NCI-H510A treated with DMSO at 0.1 percent for 48 hours (cell line): ENCODE measurements at regions not wholly inside any gene's neighbourhood (a gene's known extent, or its start where the extent isn't known, plus 50 kb on each side); places are given as distances from the start of the nearest gene placed in this dataset.

Experiments
- DNase-seq: peaks from one replicate; lab custom pipeline; 2025; lab: John Stamatoyannopoulos, UW

DNA sequence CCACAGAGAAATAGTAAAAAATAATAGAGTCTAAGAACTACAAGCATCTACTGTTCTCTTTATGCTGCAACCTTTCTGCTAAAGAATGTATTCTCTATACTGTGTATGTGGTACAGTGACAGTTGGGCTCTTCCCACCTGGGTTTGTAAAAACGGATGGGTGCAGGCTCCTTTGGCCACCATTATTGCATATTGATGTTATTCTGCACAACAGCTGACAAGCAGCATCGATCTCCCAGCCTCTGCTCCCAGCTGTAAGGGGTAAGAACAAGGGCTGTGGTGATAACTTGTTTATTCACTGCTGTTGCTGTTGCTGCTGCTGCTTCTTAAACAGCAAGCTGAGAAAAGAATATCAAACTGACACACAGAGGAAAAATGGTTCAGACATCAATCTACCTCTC, 56.1 kb downstream of the KCNRG start:
- no peak for DNase-seq

GRCh38 chr13:50072676-50073075, 57.4 kb downstream of the KCNRG start:
- no peak for DNase-seq

DNA sequence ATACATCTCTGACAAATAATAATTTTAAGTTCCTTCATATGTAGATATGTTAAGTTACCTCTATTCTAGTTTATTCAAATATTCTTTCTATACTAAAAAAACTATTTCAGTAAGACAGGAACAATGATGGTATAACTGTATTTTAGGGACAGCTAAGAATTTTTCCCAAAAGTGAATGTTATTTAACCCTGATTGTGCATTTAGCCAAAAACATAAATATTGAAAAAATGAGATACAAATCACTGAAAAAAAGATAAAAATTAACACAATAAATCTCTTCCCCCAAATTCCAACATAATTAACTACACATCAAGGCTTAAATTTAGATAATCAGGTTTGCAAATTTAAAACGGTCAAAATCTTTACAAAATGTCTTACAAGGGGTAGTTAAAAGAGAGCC, 58.1 kb downstream of the KCNRG start:
- DNase-seq = no peak

DNA sequence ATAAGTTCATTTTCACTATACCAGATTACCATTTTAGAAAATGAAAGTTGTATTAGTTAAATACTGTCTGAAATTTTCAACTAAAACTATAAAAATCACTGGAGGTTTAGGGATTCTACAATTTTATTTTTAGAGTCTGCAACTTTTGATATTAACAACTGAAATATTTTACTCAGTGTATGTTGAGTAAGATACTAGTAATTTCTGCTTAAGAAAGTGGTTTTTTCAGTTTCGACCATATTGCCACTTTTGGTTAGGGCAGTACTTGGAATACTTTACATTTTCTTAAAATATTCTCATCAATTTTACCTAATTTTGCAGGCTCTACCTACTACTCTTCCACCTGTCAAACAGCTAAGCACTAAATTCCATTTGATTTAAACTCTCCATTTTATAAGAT, 59.6 kb downstream of the KCNRG start:
- DNase-seq = no peak

DNA sequence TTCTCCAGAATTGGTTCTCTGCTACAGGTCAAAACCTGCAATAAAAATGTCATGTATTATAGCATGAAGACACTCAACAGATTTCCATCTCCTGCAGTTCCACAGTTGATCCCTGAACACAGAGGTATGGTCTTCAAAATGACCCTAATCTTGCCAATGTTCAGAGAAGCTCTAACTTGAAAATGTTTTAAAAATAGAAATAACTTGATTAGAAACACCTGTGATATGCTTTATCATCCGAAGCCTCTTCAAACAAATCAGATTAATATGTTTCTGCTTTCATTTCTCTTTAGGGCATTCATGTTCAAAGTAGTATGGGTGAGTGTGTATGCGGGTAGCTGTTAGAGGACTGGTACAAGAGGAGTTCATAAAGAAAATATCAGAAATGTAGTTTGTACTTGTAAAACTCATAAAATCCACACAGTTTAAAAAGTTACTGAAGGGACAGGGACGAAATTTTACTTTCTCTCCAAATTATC, 60.4 kb downstream of the KCNRG start:
- DNase-seq = no peak

DNA sequence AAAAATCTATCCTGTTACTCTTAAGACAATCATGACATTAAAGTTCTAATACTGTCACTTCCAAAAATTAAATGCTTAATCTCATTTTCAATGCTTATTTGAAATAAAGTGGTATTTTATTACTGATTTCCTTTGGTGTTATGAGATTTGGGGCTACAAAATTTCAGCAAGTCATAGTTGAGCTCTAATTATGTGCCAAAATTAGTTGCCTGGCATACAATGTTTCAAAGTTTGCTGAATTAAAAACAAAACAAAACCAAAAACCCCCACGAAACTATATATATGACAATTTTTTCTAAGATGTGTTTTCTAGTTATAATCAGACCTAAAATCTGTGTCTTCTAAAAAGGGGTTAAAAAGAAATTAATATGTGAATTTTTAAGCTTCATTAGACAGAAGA, 62.2 kb downstream of the KCNRG start:
- DNase-seq = no peak

DNA sequence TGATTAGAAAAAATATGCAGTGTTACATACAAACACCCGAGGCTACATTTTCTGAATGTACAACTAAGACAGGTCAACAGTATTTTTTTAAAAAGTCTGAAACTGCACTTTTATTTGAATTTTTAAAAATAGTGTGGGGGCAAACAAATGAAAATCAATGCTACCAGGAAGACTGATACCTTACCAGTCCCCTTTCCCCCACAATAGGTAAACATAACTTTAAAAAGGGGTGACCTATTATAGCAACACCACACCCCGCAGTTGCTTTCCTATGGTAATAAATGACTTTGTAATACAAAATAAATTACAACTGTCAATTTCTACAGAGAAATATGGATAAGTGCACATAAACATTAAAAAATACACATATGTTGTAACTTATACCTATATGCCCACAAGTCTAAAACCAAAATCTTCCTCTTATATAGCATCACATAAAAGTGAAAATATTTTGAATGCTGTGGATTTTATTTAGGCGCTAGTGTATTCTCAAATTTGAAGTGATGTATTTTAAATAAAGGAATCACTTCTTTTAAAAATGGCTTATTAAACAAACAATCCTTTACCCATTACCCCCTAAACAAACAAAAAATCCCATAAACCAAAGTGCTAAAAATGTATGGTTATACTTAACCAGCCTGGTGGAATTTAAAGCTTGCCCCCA, 63.1 kb downstream of the KCNRG start:
- no peak for DNase-seq

GRCh38 chr13:50078895-50079654, 63.8 kb downstream of the KCNRG start:
- peak; percentile 12 for DNase-seq

DNA sequence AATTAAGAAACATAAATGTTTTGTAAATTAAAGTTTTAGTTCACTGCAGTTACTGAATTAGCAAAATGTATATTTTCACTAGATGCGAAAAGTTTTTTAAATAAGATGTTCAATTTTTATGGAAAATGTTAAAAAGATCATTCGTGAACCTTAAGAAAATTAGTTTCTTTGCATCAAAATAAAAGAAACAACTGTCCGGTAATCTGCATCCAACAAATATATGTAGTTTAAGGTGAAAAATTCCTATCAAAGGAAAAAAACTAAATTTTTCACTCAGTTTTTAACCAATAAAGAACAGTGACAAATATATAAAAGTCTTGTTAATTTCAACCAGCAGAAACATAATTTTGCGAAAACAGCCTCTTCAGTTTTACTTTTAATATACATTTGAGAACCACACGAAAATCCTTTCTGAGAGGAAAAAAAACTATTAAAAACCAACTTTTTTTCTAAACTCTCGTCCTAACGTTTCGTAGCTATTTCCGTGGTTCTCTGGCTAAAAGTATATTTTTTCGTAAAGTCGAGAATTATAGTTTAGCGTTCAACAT, 64.5 kb downstream of the KCNRG start:
- no peak for DNase-seq

- peak; percentile 42 for DNase-seq
These were observed 65.1 kb downstream of the KCNRG start for GRCh38 chr13:50080203-50080910.

DNA sequence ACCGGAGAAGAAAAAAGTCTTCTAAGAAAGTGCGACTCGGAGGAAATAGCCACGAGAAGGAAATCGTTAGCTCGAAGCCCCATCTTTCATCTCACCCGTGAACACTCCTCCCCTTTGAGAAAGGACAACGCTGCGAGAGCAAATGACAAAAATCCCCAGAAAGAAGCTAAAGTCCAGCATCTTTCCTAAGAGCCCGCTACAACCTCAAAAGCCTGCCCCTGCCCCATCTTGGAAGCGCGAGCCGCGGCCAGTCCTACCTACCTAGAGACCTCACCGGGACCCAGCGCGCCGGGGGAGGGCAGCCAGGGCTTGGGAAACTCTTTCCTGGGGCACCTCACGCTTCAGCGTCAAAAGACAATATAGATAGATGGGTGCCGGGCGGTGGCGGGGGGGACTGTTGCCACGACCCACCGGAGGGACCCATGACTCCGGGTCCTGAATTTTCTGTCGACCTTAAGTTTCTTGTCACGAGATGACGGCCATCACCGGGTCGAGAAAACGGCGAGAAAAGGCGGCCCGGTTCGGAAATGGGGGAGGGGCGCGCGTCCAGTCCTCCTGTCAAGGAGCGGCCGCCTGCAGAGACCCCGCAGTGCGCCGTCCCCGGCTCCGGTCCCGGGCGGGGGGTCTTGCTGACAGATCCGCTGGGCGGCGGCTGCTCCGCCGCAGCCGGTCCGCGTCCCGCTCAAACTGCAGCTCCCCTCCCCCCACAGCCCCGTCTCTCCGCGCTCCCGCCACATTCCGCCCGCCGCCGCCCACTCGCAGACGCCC, 65.9 kb downstream of the KCNRG start:
- peak; percentile 51 for DNase-seq

DNA sequence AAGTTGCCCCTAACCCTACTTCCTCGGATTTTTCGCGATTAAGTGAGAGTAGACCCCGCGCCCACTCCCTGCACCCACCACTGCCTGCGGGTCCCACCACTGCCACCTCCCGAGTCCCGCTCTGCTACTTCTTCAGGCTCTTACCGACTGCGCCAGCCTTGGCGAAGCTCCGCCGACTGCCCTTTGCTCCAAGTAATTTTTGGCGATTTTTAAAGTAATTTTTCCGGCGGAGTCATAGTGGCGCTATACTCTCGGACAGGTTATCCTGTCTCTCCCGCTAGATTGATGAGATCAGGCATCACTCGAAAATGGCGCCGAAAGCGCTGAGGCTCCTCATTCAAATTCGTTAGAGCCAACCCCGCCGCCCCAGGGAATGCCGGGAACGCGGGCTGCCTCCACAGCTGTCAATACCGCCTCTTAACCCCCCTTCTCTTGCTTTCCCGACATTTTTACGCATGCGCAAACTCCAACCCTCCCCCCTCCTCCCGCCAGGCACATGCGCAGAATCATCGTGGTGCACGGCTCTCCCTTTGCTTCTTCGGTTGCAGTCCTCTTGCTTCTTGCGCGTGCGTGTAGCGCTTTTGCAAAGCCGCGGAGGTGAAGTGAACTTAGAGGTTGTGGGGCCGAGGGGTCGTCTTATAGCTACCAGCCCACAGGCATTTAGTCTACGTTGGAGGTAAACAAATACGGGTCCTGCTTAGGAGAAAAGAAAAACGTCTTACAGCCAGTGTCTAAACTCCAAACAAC, 66.6 kb downstream of the KCNRG start:
- peak; percentile 95 for DNase-seq

DNA sequence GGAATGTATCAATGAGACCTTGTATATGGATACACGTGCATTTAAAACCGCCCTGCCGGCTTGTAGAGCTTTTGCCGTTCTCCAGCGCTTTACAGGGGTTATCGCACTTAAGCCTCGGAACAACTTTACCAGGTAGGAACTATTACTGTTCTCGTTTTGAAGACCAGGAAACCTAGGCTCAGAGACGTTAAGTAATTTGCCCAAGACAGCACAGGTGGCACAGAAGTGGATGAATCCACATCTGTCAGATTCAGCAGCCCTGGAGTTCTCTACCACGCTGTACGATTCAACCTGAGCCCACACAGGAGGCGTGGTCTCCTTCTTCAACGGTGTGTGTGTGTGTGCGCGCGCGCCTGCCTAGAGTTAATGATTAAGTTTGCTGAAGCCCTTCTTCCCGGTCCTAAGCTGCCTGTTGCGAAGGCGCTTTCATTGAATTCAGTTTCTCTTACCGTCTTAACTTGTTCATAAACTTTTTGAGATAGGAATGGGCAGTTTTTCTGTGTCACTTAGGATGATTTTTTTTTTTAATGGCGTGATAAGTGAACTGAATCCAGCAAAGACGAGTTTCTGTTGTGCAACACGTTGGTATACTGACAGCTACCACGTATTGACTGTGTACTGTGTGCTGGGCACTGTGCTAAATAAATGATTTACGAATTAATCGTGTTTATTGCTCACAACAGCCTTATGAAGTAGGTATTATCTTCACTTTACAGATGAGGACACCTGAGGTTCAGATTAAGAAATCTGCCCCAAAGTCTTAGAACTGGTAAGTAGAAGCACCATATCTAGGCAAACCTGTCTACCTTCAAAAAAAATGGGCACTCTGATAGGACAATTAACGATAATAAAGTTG, 67.4 kb downstream of the KCNRG start:
- DNase-seq = peak; percentile 65

DNA sequence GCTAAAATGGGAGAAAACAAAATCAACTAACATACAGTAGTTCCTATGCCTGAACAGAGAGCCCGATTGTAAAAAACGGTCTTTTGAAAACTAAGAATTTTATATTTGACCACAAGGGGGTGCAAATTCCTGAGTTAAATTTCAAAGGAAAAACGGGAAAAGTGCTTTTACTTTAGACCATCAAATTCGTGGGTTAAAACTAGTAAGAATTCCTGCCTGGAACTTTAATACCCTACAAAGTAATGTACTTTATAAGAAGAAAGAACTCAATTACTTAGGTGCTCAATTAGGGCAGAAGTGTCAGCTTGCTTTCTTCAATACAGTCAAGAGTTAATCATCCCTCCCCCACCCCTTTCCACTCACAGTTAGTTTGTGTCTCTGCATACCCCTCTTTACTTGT, 69.8 kb downstream of the KCNRG start:
- peak; percentile 28 for DNase-seq

- DNase-seq = no peak
These were observed 74.4 kb downstream of the KCNRG start for GRCh38 chr13:50089633-50090032.

- DNase-seq = no peak
These were observed 75.0 kb downstream of the KCNRG start for GRCh38 chr13:50090211-50090610.

DNA sequence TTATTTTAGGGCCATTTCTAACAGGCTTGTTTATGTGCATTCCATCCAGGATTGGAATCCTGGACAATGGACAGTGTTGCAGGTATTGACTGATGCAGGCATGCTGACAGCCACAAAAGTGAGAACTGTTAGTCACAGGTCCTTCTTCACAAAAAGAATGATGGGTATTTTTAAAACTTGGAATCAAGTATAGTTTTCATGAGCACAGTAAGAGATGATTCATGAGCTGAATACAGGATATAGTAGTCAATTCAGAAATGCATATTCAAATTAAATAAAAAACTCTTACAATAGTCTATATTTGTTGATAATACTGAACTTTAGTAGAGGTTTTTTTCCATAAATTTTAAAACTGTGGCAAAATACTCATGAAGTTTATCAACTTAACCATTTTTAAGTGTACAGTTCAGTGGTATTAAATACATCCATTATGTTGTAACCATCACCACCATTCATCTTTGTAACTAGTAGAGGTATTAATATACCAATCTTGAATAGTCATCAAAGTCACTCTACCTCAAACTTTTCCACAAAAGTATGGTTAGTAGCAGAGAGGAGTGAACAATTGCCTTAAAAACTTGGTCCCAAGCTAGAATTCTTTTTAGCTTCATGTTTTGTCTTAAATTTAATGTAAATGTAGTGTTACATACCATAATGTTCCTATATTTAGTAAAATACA, 79.5 kb downstream of the KCNRG start:
- DNase-seq = no peak

DNA sequence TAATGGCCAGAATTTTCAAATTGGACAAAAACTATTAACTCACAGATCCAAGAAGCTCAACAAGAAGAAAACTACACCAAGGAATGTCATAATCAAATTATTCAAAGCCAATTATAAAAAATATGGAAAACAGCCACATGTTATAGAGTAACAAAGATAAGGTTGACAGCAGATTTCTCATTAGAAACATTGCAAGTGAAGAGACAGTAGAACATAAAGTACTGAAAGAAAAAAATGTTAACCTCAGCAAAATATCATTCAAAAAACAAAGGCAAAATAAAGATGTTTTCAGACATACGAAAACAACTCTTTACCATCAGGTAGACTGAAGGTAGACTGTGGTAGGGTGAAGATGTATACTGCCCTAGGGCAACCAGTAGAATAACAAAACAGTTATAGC, 83.4 kb downstream of the KCNRG start:
- no peak for DNase-seq

- no peak for DNase-seq
These were observed 84.2 kb downstream of the KCNRG start for GRCh38 chr13:50099473-50099872.

DNA sequence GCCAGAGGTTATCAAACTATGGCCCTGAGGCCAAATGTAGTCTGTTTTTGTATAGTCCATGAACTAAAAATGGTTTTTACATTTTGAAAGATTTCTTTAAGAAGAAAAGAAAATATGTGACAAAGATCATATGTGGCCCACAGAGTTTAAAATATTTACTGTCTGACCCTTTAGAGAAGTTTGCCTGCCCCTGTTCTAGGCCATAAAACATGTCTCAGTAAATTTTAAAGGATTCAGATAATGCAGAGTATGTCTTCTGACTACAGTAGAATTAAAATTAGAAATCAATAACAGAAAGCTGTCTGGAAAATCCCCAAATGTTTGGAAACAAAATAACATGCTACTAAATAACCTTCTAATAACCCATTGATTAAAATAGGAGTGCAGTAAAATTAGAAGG, 86.3 kb downstream of the KCNRG start:
- no peak for DNase-seq
